Neuronal stem cell (in vitro differentiated cells): ENCODE measurements at regions not wholly inside any gene's neighbourhood (a gene's known extent, or its start where the extent isn't known, plus 50 kb on each side); places are given as distances from the start of the nearest gene placed in this dataset.

Experiments
- DNase-seq: peaks from one replicate; pipeline ENCODE4 v3.0.0-alpha.2; 2013; ENCODE audit warnings: low spot score
- H2AFZ ChIP-seq: one replicate; pipeline ENCODE4 v1.6.1; 2013; ENCODE audit warnings: mild to moderate bottlenecking, low read length, inconsistent platforms
- H2AK5ac ChIP-seq: 2 replicates; pipeline ENCODE4 v1.6.1; 2013; ENCODE audit warnings: low read depth, mild to moderate bottlenecking, inconsistent platforms, low read length, moderate library complexity, mixed read lengths
- H2BK120ac ChIP-seq: 2 replicates; pipeline ENCODE4 v1.6.1; 2013; ENCODE audit warnings: low read depth, mild to moderate bottlenecking, inconsistent platforms, low read length, moderate library complexity, mixed read lengths
- H2BK12ac ChIP-seq: one replicate; pipeline ENCODE4 v1.6.1; 2013; ENCODE audit warnings: low read length, inconsistent platforms
- H2BK15ac ChIP-seq: 2 replicates; pipeline ENCODE4 v1.6.1; 2013; ENCODE audit warnings: mild to moderate bottlenecking, low read length, inconsistent platforms, mixed read lengths
- H2BK5ac ChIP-seq: one replicate; pipeline ENCODE4 v1.6.1; 2013; ENCODE audit warnings: inconsistent platforms, mild to moderate bottlenecking, low read length, moderate library complexity
- H3K14ac ChIP-seq: one replicate; pipeline ENCODE4 v1.6.1; 2013; ENCODE audit warnings: low read length, inconsistent platforms
- H3K18ac ChIP-seq: 2 replicates; pipeline ENCODE4 v1.6.1; 2013; ENCODE audit warnings: low read length, inconsistent platforms
- H3K23ac ChIP-seq: 2 replicates; pipeline ENCODE4 v1.6.1; 2013; ENCODE audit warnings: low read depth, mild to moderate bottlenecking, mixed read lengths, low read length, inconsistent platforms; ENCODE audit not compliant: poor library complexity
- H3K27ac ChIP-seq: replicated peaks from 3 replicates; pipeline ENCODE4 v1.5.1; 2013; ENCODE audit warnings: low read length, inconsistent platforms
- H3K27me3 ChIP-seq, 3 experiments: 2 replicates each; pipeline ENCODE4 v1.6.1; 2013; ENCODE audit warnings: low read length in 3 of 3, mild to moderate bottlenecking in 2 of 3, inconsistent platforms in 1 of 3, low read depth in 1 of 3, mixed read lengths in 1 of 3, moderate library complexity in 1 of 3; ENCODE audit not compliant: control insufficient read depth in 3 of 3, insufficient read depth in 3 of 3
- H3K36me3 ChIP-seq, 2 donors: replicated peaks in 1 of 2; 2 replicates each; pipeline ENCODE4 v1.6.1; 2013; ENCODE audit warnings: low read length in 2 of 2; ENCODE audit not compliant: control insufficient read depth in 2 of 2, insufficient read depth in 2 of 2
- H3K4ac ChIP-seq: 2 replicates; pipeline ENCODE4 v1.6.1; 2013; ENCODE audit warnings: inconsistent platforms, mild to moderate bottlenecking, low read length, moderate library complexity
- H3K4me1 ChIP-seq, 2 donors: 1 replicate in 1 of 2; 2 replicates in 1 of 2; pipeline ENCODE4 v1.6.1; 2013; ENCODE audit warnings: low read length in 2 of 2, low read depth in 1 of 2; ENCODE audit not compliant: control insufficient read depth in 2 of 2, insufficient read depth in 1 of 2
- H3K4me2 ChIP-seq: one replicate; pipeline ENCODE4 v1.6.1; 2013; ENCODE audit warnings: mild to moderate bottlenecking, low read length, inconsistent platforms; ENCODE audit not compliant: insufficient read depth, poor library complexity, severe bottlenecking
- H3K4me3 ChIP-seq, 2 donors: 2 replicates each; pipeline ENCODE4 v1.5.1; 2013; ENCODE audit warnings: low read length in 2 of 2, mild to moderate bottlenecking in 2 of 2, inconsistent platforms in 1 of 2, moderate library complexity in 1 of 2
- H3K79me1 ChIP-seq: one replicate; pipeline ENCODE4 v1.6.1; 2013; ENCODE audit warnings: low read depth, mild to moderate bottlenecking, inconsistent platforms, low read length, moderate library complexity
- H3K9ac ChIP-seq: one replicate; pipeline ENCODE4 v1.6.1; 2013; ENCODE audit warnings: mild to moderate bottlenecking, low read depth, low read length, inconsistent platforms; ENCODE audit not compliant: poor library complexity
- H3K9me3 ChIP-seq, 2 donors: replicated peaks in 1 of 2; 2 replicates each; pipeline versions ENCODE3 to v1.6.1; 2013; ENCODE audit warnings: low read length in 2 of 2, mild to moderate bottlenecking in 2 of 2, inconsistent platforms in 1 of 2, low read depth in 1 of 2, mixed read lengths in 1 of 2, moderate library complexity in 1 of 2; ENCODE audit not compliant: control insufficient read depth in 2 of 2, insufficient read depth in 1 of 2
- H4K8ac ChIP-seq: one replicate; pipeline ENCODE4 v1.6.1; 2013; ENCODE audit warnings: low read depth, mild to moderate bottlenecking, inconsistent platforms, low read length, moderate library complexity
- H4K91ac ChIP-seq: one replicate; pipeline ENCODE4 v1.6.1; 2013; ENCODE audit warnings: low read length, low read depth, mild to moderate bottlenecking, inconsistent platforms; ENCODE audit not compliant: poor library complexity
- WGBS, 2 donors: extraction: QIAGEN DNeasy Blood & Tissue Kit; methylation state at CpG; one replicate each; pipeline ENCODE4 v1.1.7; 2013; ENCODE audit warnings: missing lambda C conversion rate in 2 of 2, mixed read lengths in 1 of 2; ENCODE audit not compliant: insufficient read length in 2 of 2, insufficient replicate concordance in 1 of 2; ENCODE audit errors: extremely low coverage in 2 of 2; 5-methylcytosine and 5-hydroxymethylcytosine counted together

DNA sequence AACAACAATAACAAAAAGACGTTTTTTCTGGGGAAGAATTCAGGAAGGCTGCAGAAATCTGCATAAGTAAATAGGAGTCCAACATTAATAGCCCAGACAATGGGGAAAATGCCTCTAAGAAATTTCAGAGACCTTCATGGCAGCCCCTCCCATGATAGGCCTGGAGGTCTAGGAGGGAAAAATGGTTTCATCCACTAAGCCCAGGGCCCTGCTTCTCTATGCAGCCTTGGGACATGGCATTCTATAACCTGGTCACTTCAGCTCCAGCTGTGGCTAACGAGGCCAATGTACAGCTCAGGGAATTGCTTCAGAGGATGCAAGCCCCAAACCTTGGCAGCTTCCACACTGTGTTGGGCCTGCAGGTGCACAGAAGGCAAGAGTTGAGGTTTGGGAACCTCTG, 125.6 kb upstream of the GMNC start:
- H2BK12ac ChIP-seq = no peak overlapping the region
- no peak overlapping the region for H3K23ac ChIP-seq
- H3K27me3 ChIP-seq = no peaks in the 10 kb centered on the region
- H3K79me1 ChIP-seq = no peaks in the 10 kb centered on the region
- no peak overlapping the region for H2BK15ac ChIP-seq
- H3K4me1 ChIP-seq = no peaks in the 10 kb centered on the region
- peaks cover 0 to 2% of the 10 kb centered on the region in 2 donors for H3K9me3 ChIP-seq
- no peak overlapping the region for H2BK5ac ChIP-seq
- H3K4me3 ChIP-seq = no peak overlapping the region
- H4K91ac ChIP-seq = no peak overlapping the region
- H2BK120ac ChIP-seq = no peak overlapping the region
- H3K27ac ChIP-seq = no peak overlapping the region
- no peak overlapping the region for H2AFZ ChIP-seq
- H3K18ac ChIP-seq = no peak overlapping the region
- H3K9ac ChIP-seq = no peak overlapping the region
- H3K4me2 ChIP-seq = no peak overlapping the region
- no peak overlapping the region for H3K4ac ChIP-seq
- no peak overlapping the region for H2AK5ac ChIP-seq
- no peaks in the 10 kb centered on the region for H3K36me3 ChIP-seq
- no peak overlapping the region for H4K8ac ChIP-seq
- no peak overlapping the region for H3K14ac ChIP-seq
- DNase-seq = no peak
- WGBS, 2 donors = no CpG with 5 or more reads among the region's 2 CpGs

DNA sequence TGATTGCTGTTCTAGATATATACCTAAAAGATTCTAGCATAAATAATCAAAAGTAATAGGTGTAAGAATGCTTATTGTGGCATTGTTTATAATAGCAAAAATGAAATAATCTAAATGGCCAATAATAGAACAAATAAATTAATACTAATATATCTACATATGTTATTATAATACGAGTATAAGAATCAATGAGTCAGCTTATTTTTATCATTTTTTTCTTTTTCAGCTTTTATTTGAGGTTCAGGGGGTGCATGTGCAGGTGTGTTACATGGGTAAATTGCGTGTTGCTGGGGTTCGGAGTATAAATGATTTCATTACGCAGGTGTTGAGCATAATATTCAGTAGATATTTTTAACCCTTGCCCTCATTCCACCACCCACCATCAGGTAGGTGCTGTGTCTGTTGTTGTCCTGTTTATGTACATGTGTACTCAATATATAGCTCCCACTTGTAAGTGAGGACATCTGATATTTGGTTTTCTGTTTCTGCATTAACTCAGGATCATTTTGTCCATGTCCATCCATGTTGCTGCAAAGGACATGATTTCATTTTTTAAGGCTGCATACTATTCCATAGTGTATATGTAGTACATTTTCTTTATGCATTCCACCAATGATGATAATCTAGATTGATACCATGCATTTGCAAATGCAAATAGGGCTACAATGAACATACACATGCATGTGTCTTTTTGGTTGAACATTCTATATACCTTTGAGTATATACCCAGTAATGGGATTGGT, 122.2 kb upstream of the GMNC start:
- H2AFZ ChIP-seq = no peak overlapping the region
- H3K9me3 ChIP-seq = peaks cover 0 to 2% of the 10 kb centered on the region in 2 donors
- no peak for DNase-seq
- H4K8ac ChIP-seq = no peak overlapping the region
- no peak overlapping the region for H3K23ac ChIP-seq
- H2BK120ac ChIP-seq = no peak overlapping the region
- no peak overlapping the region for H4K91ac ChIP-seq
- no peak overlapping the region for H2AK5ac ChIP-seq
- H3K14ac ChIP-seq = no peak overlapping the region
- no peak overlapping the region for H2BK15ac ChIP-seq
- H3K79me1 ChIP-seq = no peaks in the 10 kb centered on the region
- no CpG with 5 or more reads among the region's 4 CpGs for WGBS, 2 donors
- no peaks in the 10 kb centered on the region for H3K27me3 ChIP-seq
- H3K27ac ChIP-seq = no peak overlapping the region
- no peak overlapping the region for H2BK5ac ChIP-seq
- no peak overlapping the region for H2BK12ac ChIP-seq
- H3K18ac ChIP-seq = no peak overlapping the region
- H3K36me3 ChIP-seq = no peaks in the 10 kb centered on the region
- H3K4ac ChIP-seq = no peak overlapping the region
- H3K4me2 ChIP-seq = no peak overlapping the region
- no peaks in the 10 kb centered on the region for H3K4me1 ChIP-seq
- no peak overlapping the region for H3K9ac ChIP-seq
- no peak overlapping the region for H3K4me3 ChIP-seq

DNA sequence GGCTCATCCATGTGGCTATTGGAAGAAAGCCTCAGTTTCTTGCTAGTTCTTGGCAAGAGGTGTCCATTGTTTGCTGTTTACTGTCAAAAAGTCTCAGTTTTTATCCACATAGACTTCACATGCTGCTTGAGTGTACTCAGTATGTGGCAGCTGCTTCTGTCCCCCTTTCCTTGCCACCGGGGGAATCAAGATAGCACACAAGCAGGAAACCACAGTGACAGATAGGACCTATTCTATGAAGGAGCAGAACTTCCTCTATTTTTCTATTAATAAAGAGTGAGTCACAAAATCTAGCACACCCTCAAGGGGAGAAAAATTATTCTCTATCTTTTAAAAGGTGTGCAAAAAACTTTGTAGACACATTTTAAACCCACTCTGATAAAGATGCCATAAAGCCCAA, 121.4 kb upstream of the GMNC start:
- no peak overlapping the region for H4K91ac ChIP-seq
- H3K79me1 ChIP-seq = no peaks in the 10 kb centered on the region
- no peak overlapping the region for H3K4me3 ChIP-seq
- H3K18ac ChIP-seq = no peak overlapping the region
- H3K4me2 ChIP-seq = no peak overlapping the region
- no peak overlapping the region for H4K8ac ChIP-seq
- H3K9ac ChIP-seq = no peak overlapping the region
- no peak overlapping the region for H2AK5ac ChIP-seq
- H3K23ac ChIP-seq = no peak overlapping the region
- no peak overlapping the region for H2BK15ac ChIP-seq
- H2BK5ac ChIP-seq = no peak overlapping the region
- no peaks in the 10 kb centered on the region for H3K4me1 ChIP-seq
- H3K14ac ChIP-seq = no peak overlapping the region
- no CpG with 5 or more reads among the region's 1 CpG for WGBS, 2 donors
- no peak for DNase-seq
- no peak overlapping the region for H2BK120ac ChIP-seq
- H3K9me3 ChIP-seq = peaks cover 0 to 2% of the 10 kb centered on the region in 2 donors
- no peak overlapping the region for H2BK12ac ChIP-seq
- H3K36me3 ChIP-seq = no peaks in the 10 kb centered on the region
- no peak overlapping the region for H2AFZ ChIP-seq
- no peak overlapping the region for H3K27ac ChIP-seq
- no peaks in the 10 kb centered on the region for H3K27me3 ChIP-seq
- H3K4ac ChIP-seq = no peak overlapping the region

DNA sequence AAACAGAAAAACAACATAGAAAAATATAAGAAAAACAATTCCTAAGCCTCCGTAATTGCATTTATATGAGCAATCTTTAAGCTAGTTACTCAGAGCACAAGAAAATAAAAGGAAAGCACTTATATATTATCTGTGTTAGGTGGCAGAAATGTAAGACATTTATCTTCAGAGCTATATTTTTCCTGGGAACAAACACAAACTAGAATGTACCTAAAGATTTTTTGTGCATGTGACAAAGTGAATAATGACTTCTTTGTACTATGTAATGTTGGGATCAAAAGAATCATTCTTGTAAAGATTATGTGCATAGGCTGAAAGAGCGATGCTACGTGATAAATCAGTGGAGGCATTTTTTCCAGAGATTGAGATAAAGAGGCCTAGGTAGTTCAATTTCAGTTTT, 111.3 kb upstream of the GMNC start:
- no peak for DNase-seq
- Histone ChIP-seq H3K79me1 (no peaks in the 10 kb centered on the region), H2AK5ac (no peak overlapping the region), H2BK12ac (no peak overlapping the region), H4K91ac (no peak overlapping the region), H2BK5ac (no peak overlapping the region), H3K9ac (no peak overlapping the region), H3K9me3 (no peaks in the 10 kb centered on the region), H2BK15ac (no peak overlapping the region), H2AFZ (no peak overlapping the region), H3K36me3 (no peaks in the 10 kb centered on the region), H3K4me3 (no peak overlapping the region), H3K18ac (no peak overlapping the region), H3K4me2 (no peak overlapping the region), H3K4ac (no peak overlapping the region), H3K23ac (no peak overlapping the region), H3K14ac (no peak overlapping the region), H3K27ac (no peak overlapping the region), H4K8ac (no peak overlapping the region), H3K4me1 (no peaks in the 10 kb centered on the region), H3K27me3 (no peaks in the 10 kb centered on the region), H2BK120ac (no peak overlapping the region)
- WGBS, 2 donors = no CpG with 5 or more reads among the region's 3 CpGs
